Liver (tissue), 8 donors: ENCODE measurements at regions not wholly inside any gene's neighbourhood (a gene's known extent, or its start where the extent isn't known, plus 50 kb on each side); places are given as distances from the start of the nearest gene placed in this dataset.

Experiments used
- DNase-seq: peaks from one replicate; pipeline ENCODE4 v3.0.0-alpha.2; 2017; ENCODE audit warnings: low spot score
- H3K27ac ChIP-seq, 2 donors: one replicate each; pipeline ENCODE4 v1.7.0; 2013; ENCODE audit warnings: inconsistent platforms in 2 of 2, low read length in 2 of 2, control low read depth in 1 of 2, low read depth in 1 of 2, mild to moderate bottlenecking in 1 of 2
- H3K27me3 ChIP-seq, 4 donors: one replicate each; pipeline versions ENCODE4 v1.6.1 to v1.7.0; 2013; ENCODE audit warnings: low read length in 3 of 4, inconsistent platforms in 1 of 4, mild to moderate bottlenecking in 1 of 4, moderate library complexity in 1 of 4; ENCODE audit not compliant: control insufficient read depth in 4 of 4, insufficient read depth in 4 of 4
- H3K36me3 ChIP-seq, 4 donors: one replicate each; pipeline versions ENCODE4 v1.6.1 to v1.7.0; 2013; ENCODE audit warnings: low read length in 3 of 4, mild to moderate bottlenecking in 3 of 4, low read depth in 1 of 4, moderate library complexity in 1 of 4; ENCODE audit not compliant: control insufficient read depth in 4 of 4, insufficient read depth in 3 of 4
- H3K4me1 ChIP-seq, 4 donors: one replicate each; pipeline versions ENCODE4 v1.6.1 to v1.7.0; 2013; ENCODE audit warnings: low read length in 3 of 4, mild to moderate bottlenecking in 3 of 4, moderate library complexity in 1 of 4; ENCODE audit not compliant: control insufficient read depth in 4 of 4, insufficient read depth in 4 of 4
- H3K4me3 ChIP-seq, 3 donors: one replicate each; pipeline versions ENCODE4 v1.6.1 to v1.7.0; 2013; ENCODE audit warnings: low read length in 3 of 3, control low read depth in 1 of 3, low read depth in 1 of 3, mild to moderate bottlenecking in 1 of 3
- H3K9ac ChIP-seq, 2 donors: one replicate each; pipeline ENCODE4 v1.7.0; 2013; ENCODE audit warnings: low read length in 2 of 2, mild to moderate bottlenecking in 2 of 2, moderate library complexity in 2 of 2, control low read depth in 1 of 2, low read depth in 1 of 2
- H3K9me3 ChIP-seq, 4 donors: one replicate each; pipeline versions ENCODE4 v1.6.1 to v1.7.0; 2013; ENCODE audit warnings: low read length in 3 of 4; ENCODE audit not compliant: control insufficient read depth in 4 of 4
- EGR1 ChIP-seq, 2 donors: IDR thresholded peaks; 2 replicates each; pipeline ENCODE4 v1.6.1; 2016 to 2018; ENCODE audit warnings: antibody characterized with exemption in 2 of 2, low read depth in 2 of 2
- FOXA1 ChIP-seq: IDR thresholded peaks from 2 replicates; pipeline ENCODE4 v1.6.1; 2016; ENCODE audit warnings: antibody characterized with exemption
- FOXA2 ChIP-seq: IDR thresholded peaks from 2 replicates; pipeline ENCODE4 v1.6.1; 2016; ENCODE audit warnings: antibody characterized with exemption
- GABPA ChIP-seq, 2 donors: IDR thresholded peaks in 1 of 2; conservative IDR thresholded peaks in 1 of 2; 2 replicates each; pipeline ENCODE4 v1.6.1; 2016; ENCODE audit warnings: antibody characterized with exemption in 2 of 2, mild to moderate bottlenecking in 1 of 2, moderate library complexity in 1 of 2
- HNF4A ChIP-seq, 2 donors: conservative IDR thresholded peaks; 2 replicates each; pipeline ENCODE4 v1.6.1; 2016; ENCODE audit warnings: antibody characterized with exemption in 2 of 2, mild to moderate bottlenecking in 2 of 2
- HNF4G ChIP-seq: IDR thresholded peaks from 2 replicates; pipeline ENCODE4 v1.6.1; 2016; ENCODE audit warnings: antibody characterized with exemption
- JUND ChIP-seq, 2 donors: IDR thresholded peaks; 2 replicates each; pipeline ENCODE4 v1.6.1; 2016; ENCODE audit warnings: antibody characterized with exemption in 2 of 2
- NR2F2 ChIP-seq: IDR thresholded peaks from 2 replicates; pipeline ENCODE4 v1.6.1; 2016; ENCODE audit warnings: antibody characterized with exemption
- RAD21 ChIP-seq, 2 donors: IDR thresholded peaks; 2 replicates each; pipeline ENCODE4 v1.6.1; 2016; ENCODE audit warnings: antibody characterized with exemption in 2 of 2, mild to moderate bottlenecking in 2 of 2
- RXRA ChIP-seq, 2 donors: IDR thresholded peaks; 2 replicates each; pipeline ENCODE4 v1.6.1; 2017 to 2018; ENCODE audit warnings: antibody characterized with exemption in 2 of 2, mild to moderate bottlenecking in 1 of 2
- SP1 ChIP-seq: IDR thresholded peaks from 2 replicates; pipeline ENCODE4 v1.6.1; 2018; ENCODE audit warnings: antibody characterized with exemption, mild to moderate bottlenecking
- TAF1 ChIP-seq: conservative IDR thresholded peaks from 2 replicates; pipeline ENCODE4 v1.6.1; 2016; ENCODE audit warnings: antibody characterized with exemption, mild to moderate bottlenecking
- YY1 ChIP-seq: IDR thresholded peaks from 2 replicates; pipeline ENCODE4 v1.6.1; 2016; ENCODE audit warnings: antibody characterized with exemption, mild to moderate bottlenecking
- WGBS: extraction: QIAGEN DNeasy Blood & Tissue Kit; methylation state at CpG from one replicate; pipeline ENCODE4 v1.1.7; 2013; 5-methylcytosine and 5-hydroxymethylcytosine counted together
- TF ChIP-seq, protein P1 (sequence below): fragments of 150-350 bp; IDR thresholded peaks from 2 replicates; pipeline ENCODE4 v1.5.1; 2017; ENCODE audit warnings: improper control_type of control experiment, low read depth, low read length; ENCODE audit not compliant: missing input control
- TF ChIP-seq, protein P2 (sequence below): IDR thresholded peaks from 2 replicates; pipeline ENCODE4 v1.6.1; 2016; ENCODE audit warnings: antibody characterized with exemption, mild to moderate bottlenecking
- TF ChIP-seq, protein P3 (sequence below): IDR thresholded peaks from 2 replicates; pipeline ENCODE4 v1.6.1; 2016; ENCODE audit warnings: antibody characterized with exemption
- TF ChIP-seq, protein P4 (sequence below): IDR thresholded peaks from 2 replicates; pipeline ENCODE4 v1.6.1; 2016; ENCODE audit warnings: antibody characterized with exemption
- TF ChIP-seq, protein P5 (sequence below): IDR thresholded peaks from 2 replicates; pipeline ENCODE4 v1.6.1; 2016; ENCODE audit warnings: antibody characterized with exemption
- donor health status: healthy.
- donor health status: healthy.
- donor health status: healthy.
- donor health status: healthy.
- donor health status: healthy.

DNA sequence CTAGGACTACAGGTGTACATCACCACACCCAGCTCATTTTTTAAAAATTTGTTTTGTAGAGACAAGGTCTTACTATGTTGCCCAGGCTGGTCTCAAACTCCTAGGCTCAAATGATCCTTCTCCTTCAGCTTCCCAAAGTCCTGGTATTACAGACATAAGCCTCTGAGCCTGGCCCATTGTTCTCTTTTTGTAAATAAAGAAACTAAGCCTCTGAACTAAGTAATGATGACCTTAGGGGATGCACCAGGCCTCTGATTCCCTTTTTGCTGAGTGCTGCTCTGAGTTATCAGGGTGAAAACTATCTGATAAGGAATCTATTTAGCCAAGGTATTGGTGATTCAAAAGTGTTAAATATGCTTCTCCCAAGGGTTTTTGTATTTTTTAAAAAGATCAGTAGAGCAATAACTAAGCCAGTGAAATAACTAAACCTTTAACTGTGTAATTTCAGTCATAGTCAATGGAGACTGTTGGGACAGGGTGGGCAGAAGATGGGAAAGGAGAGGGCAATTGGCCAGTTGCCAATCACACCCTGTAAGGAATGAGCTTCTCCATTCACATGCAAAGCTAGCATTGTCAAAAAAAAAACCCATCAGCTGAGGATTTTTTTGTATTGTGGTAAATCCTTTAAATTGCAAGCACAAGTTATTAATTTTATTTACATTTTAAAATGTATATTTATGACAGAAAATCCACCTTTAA lies 194.8 kb upstream of the PFN2 start:
- Histone ChIP-seq H3K27ac (no peak overlapping the region), H3K9ac (no peak overlapping the region), H3K27me3 (no peaks in the 10 kb centered on the region), H3K36me3 (no peaks in the 10 kb centered on the region), H3K4me1 (no peaks in the 10 kb centered on the region), H3K9me3 (no peaks in the 10 kb centered on the region), H3K4me3 (no peak overlapping the region)
- TF ChIP-seq FOXA2 (no peak), RAD21 (IDR thresholded peaks at IDR 0.05) (no peak), RXRA (IDR thresholded peaks at IDR 0.05) (no peak), SP1 (no peak), FOXA1 (no peak), GABPA (IDR thresholded peaks at IDR 0.05 in 1 of 2, conservative IDR thresholded peaks at IDR 0.05 in 1 of 2) (no peak), EGR1 (IDR thresholded peaks at IDR 0.05; ENCODE audit: low read depth in 2 of 2) (no peak), HNF4A (conservative IDR thresholded peaks at IDR 0.05) (no peak), HNF4G (no peak), JUND (IDR thresholded peaks at IDR 0.05) (no peak), NR2F2 (no peak)
- TF ChIP-seq, protein P1, sequence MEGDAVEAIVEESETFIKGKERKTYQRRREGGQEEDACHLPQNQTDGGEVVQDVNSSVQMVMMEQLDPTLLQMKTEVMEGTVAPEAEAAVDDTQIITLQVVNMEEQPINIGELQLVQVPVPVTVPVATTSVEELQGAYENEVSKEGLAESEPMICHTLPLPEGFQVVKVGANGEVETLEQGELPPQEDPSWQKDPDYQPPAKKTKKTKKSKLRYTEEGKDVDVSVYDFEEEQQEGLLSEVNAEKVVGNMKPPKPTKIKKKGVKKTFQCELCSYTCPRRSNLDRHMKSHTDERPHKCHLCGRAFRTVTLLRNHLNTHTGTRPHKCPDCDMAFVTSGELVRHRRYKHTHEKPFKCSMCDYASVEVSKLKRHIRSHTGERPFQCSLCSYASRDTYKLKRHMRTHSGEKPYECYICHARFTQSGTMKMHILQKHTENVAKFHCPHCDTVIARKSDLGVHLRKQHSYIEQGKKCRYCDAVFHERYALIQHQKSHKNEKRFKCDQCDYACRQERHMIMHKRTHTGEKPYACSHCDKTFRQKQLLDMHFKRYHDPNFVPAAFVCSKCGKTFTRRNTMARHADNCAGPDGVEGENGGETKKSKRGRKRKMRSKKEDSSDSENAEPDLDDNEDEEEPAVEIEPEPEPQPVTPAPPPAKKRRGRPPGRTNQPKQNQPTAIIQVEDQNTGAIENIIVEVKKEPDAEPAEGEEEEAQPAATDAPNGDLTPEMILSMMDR: no peak
- TF ChIP-seq, protein P2, sequence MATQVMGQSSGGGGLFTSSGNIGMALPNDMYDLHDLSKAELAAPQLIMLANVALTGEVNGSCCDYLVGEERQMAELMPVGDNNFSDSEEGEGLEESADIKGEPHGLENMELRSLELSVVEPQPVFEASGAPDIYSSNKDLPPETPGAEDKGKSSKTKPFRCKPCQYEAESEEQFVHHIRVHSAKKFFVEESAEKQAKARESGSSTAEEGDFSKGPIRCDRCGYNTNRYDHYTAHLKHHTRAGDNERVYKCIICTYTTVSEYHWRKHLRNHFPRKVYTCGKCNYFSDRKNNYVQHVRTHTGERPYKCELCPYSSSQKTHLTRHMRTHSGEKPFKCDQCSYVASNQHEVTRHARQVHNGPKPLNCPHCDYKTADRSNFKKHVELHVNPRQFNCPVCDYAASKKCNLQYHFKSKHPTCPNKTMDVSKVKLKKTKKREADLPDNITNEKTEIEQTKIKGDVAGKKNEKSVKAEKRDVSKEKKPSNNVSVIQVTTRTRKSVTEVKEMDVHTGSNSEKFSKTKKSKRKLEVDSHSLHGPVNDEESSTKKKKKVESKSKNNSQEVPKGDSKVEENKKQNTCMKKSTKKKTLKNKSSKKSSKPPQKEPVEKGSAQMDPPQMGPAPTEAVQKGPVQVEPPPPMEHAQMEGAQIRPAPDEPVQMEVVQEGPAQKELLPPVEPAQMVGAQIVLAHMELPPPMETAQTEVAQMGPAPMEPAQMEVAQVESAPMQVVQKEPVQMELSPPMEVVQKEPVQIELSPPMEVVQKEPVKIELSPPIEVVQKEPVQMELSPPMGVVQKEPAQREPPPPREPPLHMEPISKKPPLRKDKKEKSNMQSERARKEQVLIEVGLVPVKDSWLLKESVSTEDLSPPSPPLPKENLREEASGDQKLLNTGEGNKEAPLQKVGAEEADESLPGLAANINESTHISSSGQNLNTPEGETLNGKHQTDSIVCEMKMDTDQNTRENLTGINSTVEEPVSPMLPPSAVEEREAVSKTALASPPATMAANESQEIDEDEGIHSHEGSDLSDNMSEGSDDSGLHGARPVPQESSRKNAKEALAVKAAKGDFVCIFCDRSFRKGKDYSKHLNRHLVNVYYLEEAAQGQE: no peak
- TF ChIP-seq, protein P3, sequence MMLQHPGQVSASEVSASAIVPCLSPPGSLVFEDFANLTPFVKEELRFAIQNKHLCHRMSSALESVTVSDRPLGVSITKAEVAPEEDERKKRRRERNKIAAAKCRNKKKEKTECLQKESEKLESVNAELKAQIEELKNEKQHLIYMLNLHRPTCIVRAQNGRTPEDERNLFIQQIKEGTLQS: no peak
- DNase-seq: no peak

DNA sequence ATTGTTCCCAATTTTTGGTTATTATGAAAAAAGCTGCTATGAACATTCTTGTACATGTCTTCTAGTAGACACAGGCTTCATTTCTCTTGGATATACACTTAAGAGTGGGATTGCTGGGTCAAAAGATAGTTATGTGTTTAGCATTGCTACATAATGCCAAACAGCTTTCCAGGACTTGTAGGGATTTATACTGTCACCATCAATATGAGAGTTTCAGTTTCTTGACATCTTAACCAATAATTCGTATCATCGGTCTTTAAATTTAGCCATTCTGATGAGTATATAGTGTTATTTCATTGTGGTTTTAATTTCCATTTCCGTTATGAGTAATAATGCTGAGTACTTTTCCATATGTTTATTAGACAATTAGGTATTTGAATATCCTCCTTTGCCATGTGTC lies 190.3 kb upstream of the PFN2 start:
- no peak for TF ChIP-seq EGR1 (IDR thresholded peaks at IDR 0.05; ENCODE audit: low read depth in 2 of 2)
- TF ChIP-seq, protein P4, sequence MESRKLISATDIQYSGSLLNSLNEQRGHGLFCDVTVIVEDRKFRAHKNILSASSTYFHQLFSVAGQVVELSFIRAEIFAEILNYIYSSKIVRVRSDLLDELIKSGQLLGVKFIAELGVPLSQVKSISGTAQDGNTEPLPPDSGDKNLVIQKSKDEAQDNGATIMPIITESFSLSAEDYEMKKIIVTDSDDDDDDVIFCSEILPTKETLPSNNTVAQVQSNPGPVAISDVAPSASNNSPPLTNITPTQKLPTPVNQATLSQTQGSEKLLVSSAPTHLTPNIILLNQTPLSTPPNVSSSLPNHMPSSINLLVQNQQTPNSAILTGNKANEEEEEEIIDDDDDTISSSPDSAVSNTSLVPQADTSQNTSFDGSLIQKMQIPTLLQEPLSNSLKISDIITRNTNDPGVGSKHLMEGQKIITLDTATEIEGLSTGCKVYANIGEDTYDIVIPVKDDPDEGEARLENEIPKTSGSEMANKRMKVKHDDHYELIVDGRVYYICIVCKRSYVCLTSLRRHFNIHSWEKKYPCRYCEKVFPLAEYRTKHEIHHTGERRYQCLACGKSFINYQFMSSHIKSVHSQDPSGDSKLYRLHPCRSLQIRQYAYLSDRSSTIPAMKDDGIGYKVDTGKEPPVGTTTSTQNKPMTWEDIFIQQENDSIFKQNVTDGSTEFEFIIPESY: no peak
- TF ChIP-seq FOXA2: no peak
- no peak for TF ChIP-seq TAF1
- TF ChIP-seq NR2F2: no peak
- TF ChIP-seq YY1: no peak
- TF ChIP-seq HNF4G: no peak
- no peak for TF ChIP-seq RAD21 (IDR thresholded peaks at IDR 0.05)
- TF ChIP-seq RXRA (IDR thresholded peaks at IDR 0.05): no peak
- TF ChIP-seq, protein P5, sequence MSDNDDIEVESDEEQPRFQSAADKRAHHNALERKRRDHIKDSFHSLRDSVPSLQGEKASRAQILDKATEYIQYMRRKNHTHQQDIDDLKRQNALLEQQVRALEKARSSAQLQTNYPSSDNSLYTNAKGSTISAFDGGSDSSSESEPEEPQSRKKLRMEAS: no peak
- no peak for TF ChIP-seq FOXA1
- TF ChIP-seq, protein P3: no peak
- TF ChIP-seq, protein P1: no peak
- Histone ChIP-seq H3K9ac (no peak overlapping the region), H3K4me1 (no peaks in the 10 kb centered on the region), H3K9me3 (peaks cover 0 to 7% (median under 1%) of the 10 kb centered on the region in 4 donors), H3K27ac (no peak overlapping the region), H3K36me3 (no peaks in the 10 kb centered on the region), H3K4me3 (no peak overlapping the region), H3K27me3 (no peaks in the 10 kb centered on the region)
- WGBS: 93% methylated on average over 3 of the region's 3 CpGs
- DNase-seq: no peak
